Astrocyte (in vitro differentiated cells and primary cell): ENCODE measurements at regions not wholly inside any gene's neighbourhood (a gene's known extent, or its start where the extent isn't known, plus 50 kb on each side); places are given as distances from the start of the nearest gene placed in this dataset.

Experiments
- DNase-seq: peaks from one replicate; pipeline ENCODE4 v3.0.0-alpha.2; 2010; ENCODE audit warnings: low read depth
- FAIRE-seq: peaks from 2 replicates; lab custom pipeline; 2011; peaks lifted over from hg19 to GRCh38; lab: Jason Lieb, UNC
- H2AFZ ChIP-seq: 2 replicates; pipeline ENCODE4 v1.6.0; 2012; ENCODE audit warnings: low read depth, low read length, inconsistent platforms
- H3K27ac ChIP-seq: 2 replicates; pipeline ENCODE4 v1.5.1; 2011; ENCODE audit warnings: low read depth, low read length, inconsistent platforms
- H3K27me3 ChIP-seq: 2 replicates; pipeline ENCODE4 v1.6.0; 2011; ENCODE audit warnings: low read length, inconsistent platforms; ENCODE audit not compliant: insufficient read depth
- H3K36me3 ChIP-seq: 2 replicates; pipeline ENCODE4 v1.5.1; 2011; ENCODE audit warnings: low read length, inconsistent platforms; ENCODE audit not compliant: insufficient read depth
- H3K4me1 ChIP-seq: 2 replicates; pipeline ENCODE4 v1.5.1; 2011; ENCODE audit warnings: low read length, inconsistent platforms; ENCODE audit not compliant: insufficient read depth
- H3K4me2 ChIP-seq: 2 replicates; pipeline ENCODE4 v1.6.0; 2012; ENCODE audit warnings: low read length, inconsistent platforms
- H3K4me3 ChIP-seq: 2 replicates; pipeline ENCODE4 v1.5.1; 2011; ENCODE audit warnings: low read depth, mild to moderate bottlenecking, low read length, inconsistent platforms; ENCODE audit not compliant: insufficient read depth
- H3K79me2 ChIP-seq: 2 replicates; pipeline ENCODE4 v1.6.0; 2012; ENCODE audit warnings: mild to moderate bottlenecking, low read length, inconsistent platforms; ENCODE audit not compliant: insufficient read depth
- H3K9ac ChIP-seq: 2 replicates; pipeline ENCODE4 v1.6.0; 2012; ENCODE audit warnings: mild to moderate bottlenecking, low read length, inconsistent platforms
- H3K9me3 ChIP-seq: 2 replicates; pipeline ENCODE4 v1.5.1; 2012; ENCODE audit warnings: low read depth, mild to moderate bottlenecking, low read length, inconsistent platforms; ENCODE audit not compliant: insufficient read depth
- H4K20me1 ChIP-seq: 2 replicates; pipeline ENCODE4 v1.6.0; 2012; ENCODE audit warnings: low read length, inconsistent platforms; ENCODE audit not compliant: insufficient read depth
- H3K27ac Mint-ChIP-seq: one replicate; pipeline ENCODE4 v1.8.0; 2021; ENCODE audit warnings: mild to moderate bottlenecking, mixed read lengths; ENCODE audit not compliant: unreplicated experiment
- H3K27me3 Mint-ChIP-seq: one replicate; pipeline ENCODE4 v1.8.0; 2021; ENCODE audit warnings: low read depth, mixed read lengths; ENCODE audit not compliant: unreplicated experiment
- H3K36me3 Mint-ChIP-seq: one replicate; pipeline ENCODE4 v1.8.0; 2021; ENCODE audit warnings: low read depth, mixed read lengths; ENCODE audit not compliant: unreplicated experiment
- H3K4me1 Mint-ChIP-seq: one replicate; pipeline ENCODE4 v1.8.0; 2021; ENCODE audit warnings: low read depth, mixed read lengths; ENCODE audit not compliant: unreplicated experiment
- H3K4me3 Mint-ChIP-seq: one replicate; pipeline ENCODE4 v1.8.0; 2021; ENCODE audit warnings: mild to moderate bottlenecking, moderate library complexity, mixed read lengths; ENCODE audit not compliant: unreplicated experiment
- H3K9me3 Mint-ChIP-seq: one replicate; pipeline ENCODE4 v1.8.0; 2021; ENCODE audit warnings: mild to moderate bottlenecking, mixed read lengths; ENCODE audit not compliant: unreplicated experiment
- EZH2 ChIP-seq: IDR thresholded peaks from 2 replicates; pipeline ENCODE4 v1.6.1; 2012; ENCODE audit warnings: mild to moderate bottlenecking, low read length, inconsistent platforms; ENCODE audit not compliant: insufficient read depth
- TF ChIP-seq, protein P1 (sequence below): IDR thresholded peaks from 2 replicates; pipeline ENCODE4 v1.5.1; 2011; ENCODE audit warnings: low read depth, mild to moderate bottlenecking, inconsistent platforms, low read length, moderate library complexity; ENCODE audit not compliant: insufficient read depth

DNA sequence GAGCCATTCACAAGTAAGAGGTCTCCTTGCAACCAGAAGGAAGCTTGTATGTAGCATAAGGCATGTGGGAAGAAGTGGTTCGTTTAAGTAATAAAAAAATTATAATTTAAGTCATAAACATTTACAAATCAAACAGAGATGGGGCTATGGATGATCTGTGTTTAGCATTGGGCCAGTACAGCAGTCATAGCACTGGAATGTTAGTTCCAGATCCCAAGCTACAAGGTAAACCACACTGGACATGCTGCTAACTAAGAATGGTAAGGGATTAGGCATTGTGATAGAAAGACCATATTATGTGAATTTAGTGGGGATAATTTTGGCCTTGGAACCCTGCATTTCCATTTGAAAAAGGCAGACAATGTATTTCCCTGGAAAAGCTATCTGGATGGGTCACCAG, 170.4 kb upstream of the KCNN2 start:
- Histone ChIP-seq H3K79me2 (no peaks in the 10 kb centered on the region), H3K9ac (no peak overlapping the region), H3K4me1 (peaks cover 5% of the 10 kb centered on the region), H3K27me3 (no peaks in the 10 kb centered on the region), H4K20me1 (no peaks in the 10 kb centered on the region), H3K9me3 (no peaks in the 10 kb centered on the region), H3K27ac (no peak overlapping the region), H3K36me3 (no peaks in the 10 kb centered on the region), H3K4me3 (no peak overlapping the region), H2AFZ (no peak overlapping the region), H3K4me2 (peak overlapping the region; percentile 9)
- DNase-seq (no peak), FAIRE-seq (no peak)
- Mint-ChIP-seq H3K4me3 (no peak overlapping the region), H3K27ac (no peak overlapping the region), H3K4me1 (no peaks in the 10 kb centered on the region), H3K36me3 (no peaks in the 10 kb centered on the region), H3K27me3 (no peaks in the 10 kb centered on the region), H3K9me3 (no peaks in the 10 kb centered on the region)
- no peak for TF ChIP-seq EZH2
- TF ChIP-seq, protein P1, sequence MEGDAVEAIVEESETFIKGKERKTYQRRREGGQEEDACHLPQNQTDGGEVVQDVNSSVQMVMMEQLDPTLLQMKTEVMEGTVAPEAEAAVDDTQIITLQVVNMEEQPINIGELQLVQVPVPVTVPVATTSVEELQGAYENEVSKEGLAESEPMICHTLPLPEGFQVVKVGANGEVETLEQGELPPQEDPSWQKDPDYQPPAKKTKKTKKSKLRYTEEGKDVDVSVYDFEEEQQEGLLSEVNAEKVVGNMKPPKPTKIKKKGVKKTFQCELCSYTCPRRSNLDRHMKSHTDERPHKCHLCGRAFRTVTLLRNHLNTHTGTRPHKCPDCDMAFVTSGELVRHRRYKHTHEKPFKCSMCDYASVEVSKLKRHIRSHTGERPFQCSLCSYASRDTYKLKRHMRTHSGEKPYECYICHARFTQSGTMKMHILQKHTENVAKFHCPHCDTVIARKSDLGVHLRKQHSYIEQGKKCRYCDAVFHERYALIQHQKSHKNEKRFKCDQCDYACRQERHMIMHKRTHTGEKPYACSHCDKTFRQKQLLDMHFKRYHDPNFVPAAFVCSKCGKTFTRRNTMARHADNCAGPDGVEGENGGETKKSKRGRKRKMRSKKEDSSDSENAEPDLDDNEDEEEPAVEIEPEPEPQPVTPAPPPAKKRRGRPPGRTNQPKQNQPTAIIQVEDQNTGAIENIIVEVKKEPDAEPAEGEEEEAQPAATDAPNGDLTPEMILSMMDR = no peak

DNA sequence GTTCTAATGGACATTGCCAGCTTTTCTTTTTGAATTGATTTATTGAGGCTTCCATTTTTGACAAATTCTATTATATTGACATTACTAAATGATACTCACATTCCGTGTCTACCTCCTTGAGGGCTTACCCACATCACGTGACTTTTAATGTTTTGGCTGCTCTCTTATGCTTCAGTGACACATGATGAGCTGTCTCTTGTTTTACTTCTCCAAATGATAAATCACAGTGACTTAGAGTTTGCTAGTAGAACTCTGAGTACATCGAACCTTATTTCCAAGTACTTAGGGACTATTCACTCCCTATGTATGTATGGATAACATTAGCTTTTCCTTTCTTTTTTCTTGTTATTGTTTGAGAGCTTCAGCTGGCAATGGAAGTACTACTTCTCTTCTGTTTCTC, 169.8 kb upstream of the KCNN2 start:
- H3K79me2 ChIP-seq = no peaks in the 10 kb centered on the region
- H3K4me1 ChIP-seq = peaks cover 5% of the 10 kb centered on the region
- no peaks in the 10 kb centered on the region for H3K9me3 Mint-ChIP-seq
- H3K36me3 ChIP-seq = no peaks in the 10 kb centered on the region
- no peak overlapping the region for H3K27ac Mint-ChIP-seq
- no peaks in the 10 kb centered on the region for H3K36me3 Mint-ChIP-seq
- H3K9me3 ChIP-seq = no peaks in the 10 kb centered on the region
- FAIRE-seq (no peak), DNase-seq (peak; percentile 53)
- H3K4me1 Mint-ChIP-seq = no peaks in the 10 kb centered on the region
- H3K9ac ChIP-seq = no peak overlapping the region
- TF ChIP-seq, protein P1 = no peak
- TF ChIP-seq EZH2 = no peak
- H3K27me3 ChIP-seq = no peaks in the 10 kb centered on the region
- no peak overlapping the region for H3K4me3 Mint-ChIP-seq
- no peak overlapping the region for H3K4me3 ChIP-seq
- peak overlapping the region; percentile 24 for H3K4me2 ChIP-seq
- H3K27me3 Mint-ChIP-seq = no peaks in the 10 kb centered on the region
- no peaks in the 10 kb centered on the region for H4K20me1 ChIP-seq
- H2AFZ ChIP-seq = no peak overlapping the region
- H3K27ac ChIP-seq = no peak overlapping the region

DNA sequence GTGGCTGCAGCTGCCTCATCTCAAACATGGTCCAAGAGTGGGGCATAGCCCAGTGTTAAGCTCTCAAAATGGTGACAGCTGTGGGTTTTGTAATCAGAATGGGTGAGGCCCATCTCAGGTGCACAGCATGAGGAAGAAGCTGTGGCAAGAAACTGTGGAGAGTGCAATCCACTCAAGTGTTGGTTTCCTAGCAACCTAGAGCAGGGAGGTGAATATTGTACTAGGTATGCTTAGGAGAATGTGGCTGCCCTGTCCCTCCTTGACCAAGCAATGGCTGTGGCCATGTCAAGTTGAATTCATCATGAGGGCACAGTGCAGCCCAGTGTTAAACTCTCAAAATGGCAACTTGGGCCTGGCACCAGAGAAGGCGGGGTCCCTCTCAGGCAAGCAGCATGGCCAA, 160.5 kb upstream of the KCNN2 start:
- H3K9me3 Mint-ChIP-seq = peaks cover 3% of the 10 kb centered on the region
- H3K36me3 Mint-ChIP-seq = peaks cover 2% of the 10 kb centered on the region
- no peaks in the 10 kb centered on the region for H3K27me3 Mint-ChIP-seq
- H3K4me3 Mint-ChIP-seq = no peak overlapping the region
- Histone ChIP-seq H3K36me3 (no peaks in the 10 kb centered on the region), H3K4me1 (no peaks in the 10 kb centered on the region), H4K20me1 (no peaks in the 10 kb centered on the region), H3K4me2 (no peak overlapping the region), H3K27me3 (no peaks in the 10 kb centered on the region), H3K4me3 (no peak overlapping the region), H3K79me2 (no peaks in the 10 kb centered on the region), H3K9ac (no peak overlapping the region), H3K9me3 (no peaks in the 10 kb centered on the region), H2AFZ (no peak overlapping the region), H3K27ac (no peak overlapping the region)
- no peak for DNase-seq
- no peak for FAIRE-seq
- no peaks in the 10 kb centered on the region for H3K4me1 Mint-ChIP-seq
- TF ChIP-seq EZH2 = no peak
- TF ChIP-seq, protein P1 = no peak
- H3K27ac Mint-ChIP-seq = no peak overlapping the region
